ENCODE measurements at regions not wholly inside any gene's neighbourhood (a gene's known extent, or its start where the extent isn't known, plus 50 kb on each side); places are given as distances from the start of the nearest gene placed in this dataset.

GRCh38 chr18:6593142-6593885 is 136.2 kb upstream of the ARHGAP28 start:
- H3K79me2 ChIP-seq (ENCODE audit: control insufficient read depth, insufficient read depth, low read length) = no peaks in the 10 kb centered on the region
- DNase-seq (ENCODE audit: low read depth, low spot score) = no peak
- no peaks in the 10 kb centered on the region for H3K9me3 ChIP-seq (ENCODE audit: control insufficient read depth, low read depth, low read length)
- H3K9ac ChIP-seq (ENCODE audit: control insufficient read depth, extremely low read depth, insufficient read depth, low read length) = no peak overlapping the region
- no peak for FAIRE-seq
- no peak overlapping the region for H3K4me3 ChIP-seq (ENCODE audit: control insufficient read depth in 2 of 3, extremely low read depth in 1 of 3, insufficient read depth in 2 of 3, low read depth in 1 of 3, low read length in 3 of 3)
- TF ChIP-seq EZH2 (IDR thresholded peaks at IDR 0.05; ENCODE audit: low read length) (no peak), CTCF (optimal IDR thresholded peaks at IDR 0.05 in 1 of 3, IDR thresholded peaks at IDR 0.05 in 1 of 3, conservative IDR thresholded peaks at IDR 0.05 in 1 of 3; ENCODE audit: extremely low read depth in 1 of 3, insufficient read depth in 2 of 3, low read length in 3 of 3) (no peak)
- H3K36me3 ChIP-seq (ENCODE audit: control insufficient read depth in 2 of 2, extremely low read depth in 1 of 2, insufficient read depth in 2 of 2, low read length in 2 of 2) = no peaks in the 10 kb centered on the region
- no peaks in the 10 kb centered on the region for H4K20me1 ChIP-seq (ENCODE audit: control insufficient read depth, extremely low read depth, insufficient read depth, low read length)
- H3K27ac ChIP-seq (ENCODE audit: control insufficient read depth, insufficient read depth, low read length) = no peak overlapping the region
- H3K9me1 ChIP-seq (ENCODE audit: control insufficient read depth, extremely low read depth, insufficient read depth, low read length) = no peaks in the 10 kb centered on the region
- H3K27me3 ChIP-seq (ENCODE audit: control insufficient read depth, extremely low read depth, insufficient read depth, low read length) = no peaks in the 10 kb centered on the region
- H3K4me1 ChIP-seq (ENCODE audit: control insufficient read depth, extremely low read depth, insufficient read depth, low read length) = no peaks in the 10 kb centered on the region
- no peak overlapping the region for H2AFZ ChIP-seq (ENCODE audit: control insufficient read depth, low read length)
- dilution Hi-C loops (cut with MboI; ENCODE audit: extremely low pct_ligation_motif_present, low sequenced_read_pairs) = no loop called here
- H3K4me2 ChIP-seq (ENCODE audit: control insufficient read depth, extremely low read depth, insufficient read depth, low read depth, low read length) = no peak overlapping the region

GRCh38 chr18:6595666-6596065 is 133.8 kb upstream of the ARHGAP28 start:
- Histone ChIP-seq H3K36me3 (ENCODE audit: control insufficient read depth in 2 of 2, extremely low read depth in 1 of 2, insufficient read depth in 2 of 2, low read length in 2 of 2) (no peaks in the 10 kb centered on the region), H3K27ac (ENCODE audit: control insufficient read depth, insufficient read depth, low read length) (no peak overlapping the region), H3K4me3 (ENCODE audit: control insufficient read depth in 2 of 3, extremely low read depth in 1 of 3, insufficient read depth in 2 of 3, low read depth in 1 of 3, low read length in 3 of 3) (no peak overlapping the region), H3K9me3 (ENCODE audit: control insufficient read depth, low read depth, low read length) (no peaks in the 10 kb centered on the region), H3K9ac (ENCODE audit: control insufficient read depth, extremely low read depth, insufficient read depth, low read length) (no peak overlapping the region), H4K20me1 (ENCODE audit: control insufficient read depth, extremely low read depth, insufficient read depth, low read length) (no peaks in the 10 kb centered on the region), H3K4me2 (ENCODE audit: control insufficient read depth, extremely low read depth, insufficient read depth, low read depth, low read length) (no peak overlapping the region), H3K4me1 (ENCODE audit: control insufficient read depth, extremely low read depth, insufficient read depth, low read length) (no peaks in the 10 kb centered on the region), H3K27me3 (ENCODE audit: control insufficient read depth, extremely low read depth, insufficient read depth, low read length) (no peaks in the 10 kb centered on the region), H3K9me1 (ENCODE audit: control insufficient read depth, extremely low read depth, insufficient read depth, low read length) (no peaks in the 10 kb centered on the region), H3K79me2 (ENCODE audit: control insufficient read depth, insufficient read depth, low read length) (no peaks in the 10 kb centered on the region), H2AFZ (ENCODE audit: control insufficient read depth, low read length) (no peak overlapping the region)
- dilution Hi-C loops (cut with MboI; ENCODE audit: extremely low pct_ligation_motif_present, low sequenced_read_pairs) = no loop called here
- no peak for FAIRE-seq
- no peak for DNase-seq (ENCODE audit: low read depth, low spot score)
- TF ChIP-seq CTCF (optimal IDR thresholded peaks at IDR 0.05 in 1 of 3, IDR thresholded peaks at IDR 0.05 in 1 of 3, conservative IDR thresholded peaks at IDR 0.05 in 1 of 3; ENCODE audit: extremely low read depth in 1 of 3, insufficient read depth in 2 of 3, low read length in 3 of 3) = no peak
- TF ChIP-seq EZH2 (IDR thresholded peaks at IDR 0.05; ENCODE audit: low read length) = no peak
